NB4 (cell line): ENCODE measurements at regions not wholly inside any gene's neighbourhood (a gene's known extent, or its start where the extent isn't known, plus 50 kb on each side); places are given as distances from the start of the nearest gene placed in this dataset.

ENCODE experiments used
- POLR2A ChIP-seq: IDR thresholded peaks from 2 replicates; pipeline ENCODE4 v1.6.1; 2011; ENCODE audit warnings: mild to moderate bottlenecking; ENCODE audit not compliant: insufficient read length; ENCODE audit errors: extremely low read depth
- TF ChIP-seq, protein P1 (sequence below): IDR thresholded peaks from one replicate; pipeline ENCODE4 v1.5.1; 2012; ENCODE audit warnings: low read depth, low read length

DNA sequence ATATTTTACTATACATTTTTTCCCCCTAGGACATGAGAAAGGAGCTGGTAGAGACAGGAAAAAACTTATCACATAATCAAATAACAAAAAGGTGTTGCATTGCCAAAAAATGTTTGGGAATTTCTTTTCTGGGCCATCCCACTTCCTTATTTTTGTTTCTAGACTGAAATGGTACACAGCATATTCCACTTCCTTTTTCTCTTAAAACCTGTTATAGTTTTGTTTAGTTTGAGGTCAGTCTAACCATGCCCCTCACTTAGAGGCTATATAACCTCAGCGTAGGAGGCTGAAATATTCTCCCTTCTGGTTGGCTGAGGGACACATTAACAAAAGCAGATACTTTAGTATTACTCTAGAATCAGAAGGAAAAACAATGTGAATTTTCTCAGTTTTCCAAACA lies 323.9 kb downstream of the GJA1 start:
- TF ChIP-seq, protein P1, sequence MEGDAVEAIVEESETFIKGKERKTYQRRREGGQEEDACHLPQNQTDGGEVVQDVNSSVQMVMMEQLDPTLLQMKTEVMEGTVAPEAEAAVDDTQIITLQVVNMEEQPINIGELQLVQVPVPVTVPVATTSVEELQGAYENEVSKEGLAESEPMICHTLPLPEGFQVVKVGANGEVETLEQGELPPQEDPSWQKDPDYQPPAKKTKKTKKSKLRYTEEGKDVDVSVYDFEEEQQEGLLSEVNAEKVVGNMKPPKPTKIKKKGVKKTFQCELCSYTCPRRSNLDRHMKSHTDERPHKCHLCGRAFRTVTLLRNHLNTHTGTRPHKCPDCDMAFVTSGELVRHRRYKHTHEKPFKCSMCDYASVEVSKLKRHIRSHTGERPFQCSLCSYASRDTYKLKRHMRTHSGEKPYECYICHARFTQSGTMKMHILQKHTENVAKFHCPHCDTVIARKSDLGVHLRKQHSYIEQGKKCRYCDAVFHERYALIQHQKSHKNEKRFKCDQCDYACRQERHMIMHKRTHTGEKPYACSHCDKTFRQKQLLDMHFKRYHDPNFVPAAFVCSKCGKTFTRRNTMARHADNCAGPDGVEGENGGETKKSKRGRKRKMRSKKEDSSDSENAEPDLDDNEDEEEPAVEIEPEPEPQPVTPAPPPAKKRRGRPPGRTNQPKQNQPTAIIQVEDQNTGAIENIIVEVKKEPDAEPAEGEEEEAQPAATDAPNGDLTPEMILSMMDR, result no peak
- no peak for TF ChIP-seq POLR2A
